ENCODE measurements at regions not wholly inside any gene's neighbourhood (a gene's known extent, or its start where the extent isn't known, plus 50 kb on each side); places are given as distances from the start of the nearest gene placed in this dataset.

DNA sequence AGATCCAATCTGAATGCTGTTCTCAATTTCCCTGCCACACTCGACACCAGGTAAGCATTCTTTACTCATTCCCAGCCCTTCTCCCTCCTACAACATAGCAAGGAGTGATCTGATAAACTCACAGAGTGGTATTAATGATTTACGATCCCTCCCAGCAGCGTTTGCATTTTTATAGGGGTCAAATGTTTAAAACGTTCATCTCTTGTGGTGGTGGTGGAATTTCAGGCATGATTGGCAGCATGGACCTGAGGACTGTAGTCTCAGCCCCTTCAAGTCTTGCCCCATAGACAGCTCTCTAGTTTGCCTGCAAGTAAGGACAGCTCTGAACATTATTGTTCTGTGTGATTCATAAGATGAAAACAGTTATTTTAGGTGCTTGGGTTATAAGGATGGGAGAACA lies 565.7 kb downstream of the EFNB2 start:
- TF ChIP-seq, protein P1, sequence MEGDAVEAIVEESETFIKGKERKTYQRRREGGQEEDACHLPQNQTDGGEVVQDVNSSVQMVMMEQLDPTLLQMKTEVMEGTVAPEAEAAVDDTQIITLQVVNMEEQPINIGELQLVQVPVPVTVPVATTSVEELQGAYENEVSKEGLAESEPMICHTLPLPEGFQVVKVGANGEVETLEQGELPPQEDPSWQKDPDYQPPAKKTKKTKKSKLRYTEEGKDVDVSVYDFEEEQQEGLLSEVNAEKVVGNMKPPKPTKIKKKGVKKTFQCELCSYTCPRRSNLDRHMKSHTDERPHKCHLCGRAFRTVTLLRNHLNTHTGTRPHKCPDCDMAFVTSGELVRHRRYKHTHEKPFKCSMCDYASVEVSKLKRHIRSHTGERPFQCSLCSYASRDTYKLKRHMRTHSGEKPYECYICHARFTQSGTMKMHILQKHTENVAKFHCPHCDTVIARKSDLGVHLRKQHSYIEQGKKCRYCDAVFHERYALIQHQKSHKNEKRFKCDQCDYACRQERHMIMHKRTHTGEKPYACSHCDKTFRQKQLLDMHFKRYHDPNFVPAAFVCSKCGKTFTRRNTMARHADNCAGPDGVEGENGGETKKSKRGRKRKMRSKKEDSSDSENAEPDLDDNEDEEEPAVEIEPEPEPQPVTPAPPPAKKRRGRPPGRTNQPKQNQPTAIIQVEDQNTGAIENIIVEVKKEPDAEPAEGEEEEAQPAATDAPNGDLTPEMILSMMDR (IDR thresholded peaks at IDR 0.05; ENCODE audit: borderline replicate concordance, control extremely low read depth, extremely low read depth, insufficient read depth, missing control alignments), result no peak
- DNase-seq (ENCODE audit: low spot score), result no peak
- in situ Hi-C loops (cut with MboI; ENCODE audit: low sequenced_read_pairs, unreplicated experiment), result no loop called here

DNA sequence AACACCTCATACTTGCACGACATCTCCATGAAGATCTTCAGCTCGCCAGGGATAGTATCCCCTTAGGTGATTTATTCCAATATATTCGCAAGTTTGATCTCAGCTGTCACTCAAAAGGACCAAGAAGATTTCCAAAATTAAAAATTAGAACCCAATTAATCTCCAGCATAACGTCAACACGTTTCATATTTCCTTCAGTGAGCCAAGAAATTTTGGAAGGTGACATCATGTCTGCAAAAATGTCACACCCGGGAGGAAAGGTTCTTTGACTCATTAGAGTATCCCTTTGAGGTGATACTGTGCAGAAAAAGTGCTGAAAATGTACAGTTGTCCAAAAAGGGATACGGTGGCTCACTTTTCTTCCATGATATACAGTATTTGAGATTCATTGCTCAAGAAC lies 569.6 kb downstream of the EFNB2 start:
- DNase-seq (ENCODE audit: low spot score), result no peak
- in situ Hi-C loops (cut with MboI; ENCODE audit: low sequenced_read_pairs, unreplicated experiment), result no loop called here
- TF ChIP-seq, protein P1 (IDR thresholded peaks at IDR 0.05; ENCODE audit: borderline replicate concordance, control extremely low read depth, extremely low read depth, insufficient read depth, missing control alignments), result no peak

DNA sequence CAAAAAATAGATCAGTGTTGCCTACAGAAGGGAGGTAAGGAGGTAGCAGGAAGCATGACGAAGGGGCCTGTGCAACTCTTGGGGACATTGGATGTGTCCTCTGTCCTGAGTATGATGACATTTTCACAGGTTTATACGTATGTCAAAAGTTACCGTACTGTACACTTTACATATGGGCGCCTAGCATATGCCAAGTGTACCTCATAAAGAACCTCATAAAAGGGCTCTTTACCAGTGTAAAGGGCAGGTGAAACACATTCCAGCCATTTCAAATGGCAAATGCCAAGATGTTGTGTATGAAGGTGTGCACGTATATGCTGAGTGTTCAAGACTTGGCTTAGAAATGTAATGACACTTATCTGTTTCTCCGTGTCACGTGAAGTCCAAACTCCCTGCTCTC lies 573.4 kb downstream of the EFNB2 start:
- DNase-seq (ENCODE audit: low spot score), result no peak
- TF ChIP-seq, protein P1 (IDR thresholded peaks at IDR 0.05; ENCODE audit: borderline replicate concordance, control extremely low read depth, extremely low read depth, insufficient read depth, missing control alignments), result no peak
- in situ Hi-C loops (cut with MboI; ENCODE audit: low sequenced_read_pairs, unreplicated experiment), result no loop called here

GRCh38 chr13:105961438-105961837 lies 574.0 kb downstream of the EFNB2 start:
- TF ChIP-seq, protein P1 (IDR thresholded peaks at IDR 0.05; ENCODE audit: borderline replicate concordance, control extremely low read depth, extremely low read depth, insufficient read depth, missing control alignments), result no peak
- in situ Hi-C loops (cut with MboI; ENCODE audit: low sequenced_read_pairs, unreplicated experiment), result no loop called here
- no peak for DNase-seq (ENCODE audit: low spot score)

- TF ChIP-seq, protein P1 (IDR thresholded peaks at IDR 0.05; ENCODE audit: borderline replicate concordance, control extremely low read depth, extremely low read depth, insufficient read depth, missing control alignments), result no peak
- no peak for DNase-seq (ENCODE audit: low spot score)
- in situ Hi-C loops (cut with MboI; ENCODE audit: low sequenced_read_pairs, unreplicated experiment), result no loop called here
Observed at GRCh38 chr13:105960326-105960725, 575.1 kb downstream of the EFNB2 start.

DNA sequence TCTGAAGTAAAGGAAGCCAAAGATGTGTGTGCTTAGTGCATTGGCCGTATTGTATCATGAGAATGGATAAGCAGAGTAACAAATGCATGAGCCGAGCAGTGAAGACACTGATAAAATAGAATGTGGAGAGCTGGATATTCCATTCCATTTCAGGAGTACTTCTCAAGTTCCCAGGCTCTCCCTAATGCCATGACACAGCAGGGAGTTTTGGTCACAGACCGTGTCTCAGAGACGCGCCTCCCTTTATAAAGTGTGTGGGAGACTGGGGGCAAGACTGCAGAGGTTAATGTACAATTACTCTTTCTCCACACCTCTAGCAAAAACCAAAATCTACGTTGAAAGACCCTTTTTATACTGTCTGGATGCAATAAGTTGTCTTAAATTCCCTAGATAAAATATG lies 575.6 kb downstream of the EFNB2 start:
- in situ Hi-C loops (cut with MboI; ENCODE audit: low sequenced_read_pairs, unreplicated experiment), result no loop called here
- DNase-seq (ENCODE audit: low spot score), result no peak
- TF ChIP-seq, protein P1 (IDR thresholded peaks at IDR 0.05; ENCODE audit: borderline replicate concordance, control extremely low read depth, extremely low read depth, insufficient read depth, missing control alignments), result no peak

Data from GM13976 (cell line).